GM06990 (cell line): ENCODE measurements at regions not wholly inside any gene's neighbourhood (a gene's known extent, or its start where the extent isn't known, plus 50 kb on each side); places are given as distances from the start of the nearest gene placed in this dataset.

Experiments used
- DNase-seq: peaks from one replicate; pipeline ENCODE4 v3.0.0-alpha.2; 2011; ENCODE audit not compliant: insufficient read length; ENCODE audit errors: extremely low read depth
- H3K27me3 ChIP-seq: replicated peaks from 2 replicates; pipeline ENCODE4 v1.6.0; 2011; ENCODE audit warnings: low read length; ENCODE audit not compliant: control insufficient read depth, insufficient read depth
- H3K36me3 ChIP-seq: 2 replicates; pipeline ENCODE4 v1.5.1; 2011; ENCODE audit warnings: low read length; ENCODE audit not compliant: control insufficient read depth, insufficient read depth
- H3K4me3 ChIP-seq: replicated peaks from 2 replicates; pipeline ENCODE4 v1.5.1; 2011; ENCODE audit warnings: low read depth, mild to moderate bottlenecking, control low read depth, low read length
- TF ChIP-seq, protein P1 (sequence below): IDR thresholded peaks from 2 replicates; pipeline ENCODE4 v1.5.1; 2011; ENCODE audit warnings: low read length, control low read depth, mild to moderate bottlenecking, inconsistent platforms; ENCODE audit not compliant: insufficient read depth, poor library complexity, severe bottlenecking

DNA sequence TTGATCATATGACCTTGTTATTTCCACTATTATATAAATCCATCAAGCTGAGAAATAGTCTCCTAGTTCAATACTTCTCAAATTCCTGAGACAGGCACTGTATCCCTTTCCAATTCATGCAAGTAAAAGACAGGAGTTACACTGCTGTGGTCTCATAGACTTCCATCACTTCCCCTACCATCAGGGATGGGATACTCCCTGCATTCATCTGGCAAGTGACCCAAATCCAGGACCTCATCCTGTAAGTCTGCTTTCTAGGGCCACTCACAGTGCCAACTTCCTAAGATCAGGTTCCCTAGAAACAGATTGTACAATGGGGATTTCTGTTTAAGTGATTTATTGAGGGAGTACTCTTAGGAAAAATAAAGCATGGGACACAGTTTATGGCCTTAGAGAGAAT is 424.0 kb upstream of the CDH7 start:
- TF ChIP-seq, protein P1, sequence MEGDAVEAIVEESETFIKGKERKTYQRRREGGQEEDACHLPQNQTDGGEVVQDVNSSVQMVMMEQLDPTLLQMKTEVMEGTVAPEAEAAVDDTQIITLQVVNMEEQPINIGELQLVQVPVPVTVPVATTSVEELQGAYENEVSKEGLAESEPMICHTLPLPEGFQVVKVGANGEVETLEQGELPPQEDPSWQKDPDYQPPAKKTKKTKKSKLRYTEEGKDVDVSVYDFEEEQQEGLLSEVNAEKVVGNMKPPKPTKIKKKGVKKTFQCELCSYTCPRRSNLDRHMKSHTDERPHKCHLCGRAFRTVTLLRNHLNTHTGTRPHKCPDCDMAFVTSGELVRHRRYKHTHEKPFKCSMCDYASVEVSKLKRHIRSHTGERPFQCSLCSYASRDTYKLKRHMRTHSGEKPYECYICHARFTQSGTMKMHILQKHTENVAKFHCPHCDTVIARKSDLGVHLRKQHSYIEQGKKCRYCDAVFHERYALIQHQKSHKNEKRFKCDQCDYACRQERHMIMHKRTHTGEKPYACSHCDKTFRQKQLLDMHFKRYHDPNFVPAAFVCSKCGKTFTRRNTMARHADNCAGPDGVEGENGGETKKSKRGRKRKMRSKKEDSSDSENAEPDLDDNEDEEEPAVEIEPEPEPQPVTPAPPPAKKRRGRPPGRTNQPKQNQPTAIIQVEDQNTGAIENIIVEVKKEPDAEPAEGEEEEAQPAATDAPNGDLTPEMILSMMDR: no peak
- Histone ChIP-seq H3K27me3 (no peaks in the 10 kb centered on the region), H3K36me3 (no peaks in the 10 kb centered on the region), H3K4me3 (no peak overlapping the region)
- no peak for DNase-seq

DNA sequence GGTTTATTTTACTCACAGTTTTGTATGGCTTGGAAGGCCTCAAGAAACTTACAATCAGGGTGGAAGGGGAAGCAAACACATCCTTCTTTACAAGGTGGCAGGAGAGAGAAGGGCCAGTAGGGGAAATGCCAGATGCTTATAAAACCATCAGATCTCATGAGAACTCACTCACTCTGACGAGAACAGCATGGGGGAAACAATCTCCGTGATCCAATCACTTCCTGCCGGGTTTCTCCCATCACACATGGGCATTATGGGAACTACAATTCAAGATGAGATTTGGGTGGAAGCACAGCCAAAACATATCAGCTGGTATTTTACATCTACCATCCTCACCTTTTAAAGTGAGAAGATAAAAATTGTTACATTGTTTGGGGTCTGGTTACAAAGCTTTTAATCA is 427.9 kb upstream of the CDH7 start:
- no peaks in the 10 kb centered on the region for H3K27me3 ChIP-seq
- H3K4me3 ChIP-seq: no peak overlapping the region
- no peaks in the 10 kb centered on the region for H3K36me3 ChIP-seq
- TF ChIP-seq, protein P1: no peak
- DNase-seq: no peak

DNA sequence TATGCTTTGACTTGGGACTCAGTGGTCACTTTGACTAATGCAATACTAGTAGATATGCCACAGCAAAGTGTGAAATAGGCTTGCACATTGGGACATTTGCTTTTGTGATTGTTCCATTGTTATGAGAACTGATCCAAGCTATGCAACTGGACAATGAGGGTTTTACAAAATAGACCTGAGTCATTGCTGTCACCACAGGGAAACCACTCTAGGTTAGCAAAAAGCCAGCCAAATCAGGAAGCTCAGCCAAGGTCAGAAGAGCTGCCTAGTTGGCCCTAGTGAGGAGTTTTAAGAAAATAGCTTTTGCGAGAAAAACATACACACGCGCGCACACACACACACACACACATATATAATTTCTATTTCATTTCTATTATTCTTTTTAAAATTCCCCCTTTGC is 452.4 kb upstream of the CDH7 start:
- no peak for DNase-seq

GRCh38 chr18:65288908-65289307 is 461.9 kb upstream of the CDH7 start:
- Histone ChIP-seq H3K4me3 (no peak overlapping the region), H3K36me3 (no peaks in the 10 kb centered on the region), H3K27me3 (no peaks in the 10 kb centered on the region)
- TF ChIP-seq, protein P1: no peak
- DNase-seq: no peak

More for the DNA sequence above, 452.4 kb upstream of the CDH7 start:
- TF ChIP-seq, protein P1: no peak
- Histone ChIP-seq H3K36me3 (no peaks in the 10 kb centered on the region), H3K4me3 (no peak overlapping the region), H3K27me3 (no peaks in the 10 kb centered on the region)

- no peak overlapping the region for H3K4me3 ChIP-seq
- DNase-seq: no peak
- H3K36me3 ChIP-seq: no peaks in the 10 kb centered on the region
- TF ChIP-seq, protein P1: no peak
- H3K27me3 ChIP-seq: no peaks in the 10 kb centered on the region
Measured at GRCh38 chr18:65287652-65288051, 463.2 kb upstream of the CDH7 start.

DNA sequence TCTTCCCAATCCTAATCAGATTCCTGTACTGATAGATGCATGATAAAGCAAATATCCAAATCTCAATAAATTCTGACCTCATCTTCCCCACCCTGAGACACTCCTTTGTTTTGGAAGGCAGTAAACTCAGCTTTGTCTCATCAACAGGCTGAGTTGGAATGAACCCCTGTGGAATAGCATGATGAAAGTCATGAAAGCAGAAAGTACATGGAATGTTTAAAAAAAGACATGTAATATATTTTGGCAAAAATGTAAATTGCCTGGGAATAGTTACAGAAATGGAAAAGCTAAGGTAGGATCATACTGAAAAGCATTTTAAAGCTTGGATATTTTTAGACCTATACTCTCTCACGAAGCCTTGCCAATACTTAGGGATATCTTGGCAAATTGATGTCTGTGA is 468.7 kb upstream of the CDH7 start:
- Histone ChIP-seq H3K27me3 (no peaks in the 10 kb centered on the region), H3K36me3 (no peaks in the 10 kb centered on the region), H3K4me3 (no peak overlapping the region)
- TF ChIP-seq, protein P1: no peak
- DNase-seq: no peak
